ENCODE measurements at regions not wholly inside any gene's neighbourhood (a gene's known extent, or its start where the extent isn't known, plus 50 kb on each side); places are given as distances from the start of the nearest gene placed in this dataset.

- CTCF ChIA-PET: no interaction called here
- no peak for TF ChIP-seq CTCF (conservative IDR thresholded peaks at IDR 0.05; ENCODE audit: low read depth)
- no peak for DNase-seq (ENCODE audit: low spot score)
- no peak overlapping the region for H3K27ac ChIP-seq
- POLR2A ChIA-PET (ENCODE audit: low non-redundant PET): no interaction called here
Measured at GRCh38 chr2:39530411-39530866, 93.4 kb upstream of the MAP4K3 start.

DNA sequence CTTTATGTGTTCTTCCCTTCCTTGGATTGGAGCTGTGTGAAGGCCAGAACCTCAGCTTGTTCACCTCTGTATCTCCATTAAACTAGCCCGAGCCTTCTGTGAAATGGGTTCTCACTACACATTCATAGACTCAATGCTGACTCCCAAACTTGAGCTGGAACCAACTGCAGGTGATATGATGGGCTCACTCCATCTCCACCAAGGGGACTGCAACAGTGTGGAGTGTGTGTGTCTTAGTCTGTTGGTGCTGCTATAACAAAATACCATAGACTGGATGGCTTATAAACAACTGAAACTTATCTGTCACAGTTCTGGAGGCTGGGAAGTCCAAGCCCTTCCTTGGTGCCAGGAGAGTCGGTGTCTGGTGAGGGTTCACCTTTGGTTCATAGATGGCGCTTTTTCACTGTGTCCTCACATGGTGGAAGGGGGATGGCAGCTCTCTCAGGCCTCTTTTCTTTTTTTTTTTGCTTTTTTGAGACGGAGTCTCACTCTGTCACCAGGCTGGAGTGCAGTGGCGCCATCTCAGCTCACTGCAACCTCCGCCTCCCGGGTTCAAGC, 94.2 kb upstream of the MAP4K3 start:
- ChIA-PET CTCF (interaction anchor here (0.6 kb wide), 1 partner anchor 126 kb away, joined by 3 read pairs; no protein-coding TSS in a partner anchor), POLR2A (ENCODE audit: low non-redundant PET) (interaction anchor here (0.7 kb wide), 1 partner anchor 20 kb away, joined by 3 read pairs; no protein-coding TSS in a partner anchor)
- no peak for TF ChIP-seq CTCF (conservative IDR thresholded peaks at IDR 0.05; ENCODE audit: low read depth)
- no peak for DNase-seq (ENCODE audit: low spot score)
- H3K27ac ChIP-seq: no peak overlapping the region

DNA sequence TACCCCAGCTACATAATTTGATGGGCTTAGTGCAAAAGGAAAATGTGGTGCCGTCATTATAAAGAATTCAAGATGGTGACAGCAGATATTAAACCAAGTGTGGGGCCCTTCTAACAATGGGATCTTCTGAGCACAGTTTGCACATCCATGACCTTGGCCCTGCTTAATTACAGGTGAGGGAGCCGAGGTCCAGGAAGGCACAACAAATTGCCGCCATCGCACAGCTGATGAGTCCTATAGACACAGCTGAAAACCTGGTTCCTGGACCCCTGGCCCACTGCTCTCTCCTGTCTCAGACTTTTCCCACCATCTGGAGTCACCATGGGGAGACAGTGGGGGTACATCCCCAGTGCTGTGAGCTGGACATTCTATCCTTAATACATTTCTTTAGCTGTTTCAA, 95.8 kb upstream of the MAP4K3 start:
- no peak for TF ChIP-seq CTCF (conservative IDR thresholded peaks at IDR 0.05; ENCODE audit: low read depth)
- CTCF ChIA-PET: interaction anchor here (0.6 kb wide), 2 partner anchors 155 to 288 kb away, joined by 3 read pairs; no protein-coding TSS in a partner anchor
- H3K27ac ChIP-seq: no peak overlapping the region
- POLR2A ChIA-PET (ENCODE audit: low non-redundant PET): no interaction called here
- no peak for DNase-seq (ENCODE audit: low spot score)

- ChIA-PET POLR2A (ENCODE audit: low non-redundant PET) (no interaction called here), CTCF (no interaction called here)
- TF ChIP-seq CTCF (conservative IDR thresholded peaks at IDR 0.05; ENCODE audit: low read depth): no peak
- no peak for DNase-seq (ENCODE audit: low spot score)
- no peak overlapping the region for H3K27ac ChIP-seq
Measured at GRCh38 chr2:39534095-39534711, 97.1 kb upstream of the MAP4K3 start.

GRCh38 chr2:39535636-39536185, 98.6 kb upstream of the MAP4K3 start:
- ChIA-PET CTCF (no interaction called here), POLR2A (ENCODE audit: low non-redundant PET) (no interaction called here)
- no peak for TF ChIP-seq CTCF (conservative IDR thresholded peaks at IDR 0.05; ENCODE audit: low read depth)
- DNase-seq (ENCODE audit: low spot score): no peak
- no peak overlapping the region for H3K27ac ChIP-seq

- no peak for DNase-seq (ENCODE audit: low spot score)
- CTCF ChIA-PET: no interaction called here
- POLR2A ChIA-PET (ENCODE audit: low non-redundant PET): no interaction called here
- no peak overlapping the region for H3K27ac ChIP-seq
- TF ChIP-seq CTCF (conservative IDR thresholded peaks at IDR 0.05; ENCODE audit: low read depth): no peak
Measured at GRCh38 chr2:39537150-39537549, 100.1 kb upstream of the MAP4K3 start.

Data from RWPE1 (cell line).